GM12892 (cell line): ENCODE measurements at regions not wholly inside any gene's neighbourhood (a gene's known extent, or its start where the extent isn't known, plus 50 kb on each side); places are given as distances from the start of the nearest gene placed in this dataset.

Experiments
- POLR2A ChIP-seq: IDR thresholded peaks from 2 replicates; pipeline ENCODE4 v1.6.1; 2011; ENCODE audit warnings: low read depth, low read length, control low read depth
- POLR2AphosphoS5 ChIP-seq: IDR thresholded peaks from 2 replicates; pipeline ENCODE4 v1.6.1; 2011; ENCODE audit warnings: low read depth, low read length, control low read depth
- TAF1 ChIP-seq: IDR thresholded peaks from 2 replicates; pipeline ENCODE4 v1.6.1; 2011; ENCODE audit warnings: low read depth, mild to moderate bottlenecking, control low read depth, low read length, borderline replicate concordance

GRCh38 chr16:85319984-85320440, 207.7 kb upstream of the CIBAR2 start:
- TF ChIP-seq POLR2A, result no peak
- TF ChIP-seq TAF1, result no peak
- no peak for TF ChIP-seq POLR2AphosphoS5
